MCF 10A (cell line): ENCODE measurements at regions not wholly inside any gene's neighbourhood (a gene's known extent, or its start where the extent isn't known, plus 50 kb on each side); places are given as distances from the start of the nearest gene placed in this dataset.
A peak's percentile ranks its signal among the peaks of the same experiment; 100 is the strongest.

Experiments used
- BruUV-seq: library from RNA; stranded (reverse); fragments of 400-500 nt; replicated peaks from 2 replicates; lab custom pipeline; 2021; lab: Mats Ljungman, UMichigan
- CTCF ChIA-PET: fragments of 300-600 bp; sonication (Branson Sonifier 250); formaldehyde crosslinking; extraction: SDS; loops from one replicate; lab custom pipeline; 2021; ENCODE audit warnings: antibody characterized with exemption, inconsistent platforms; lab: Yijun Ruan, JAX
- POLR2A ChIA-PET: fragments of 300-600, 350-650 bp; sonication (Branson Sonifier 250); formaldehyde crosslinking; extraction: SDS; loops from one replicate; lab custom pipeline; 2020; ENCODE audit warnings: antibody characterized with exemption, inconsistent platforms; lab: Yijun Ruan, JAX
- DNase-seq: peaks from one replicate; pipeline ENCODE4 v3.0.0-alpha.2; 2018; ENCODE audit not compliant: unreplicated experiment
- H3K27ac Mint-ChIP-seq: one replicate; pipeline ENCODE4 v1.8.0; 2022; ENCODE audit warnings: mild to moderate bottlenecking, low read depth, mixed read lengths; ENCODE audit not compliant: unreplicated experiment
- H3K27me3 Mint-ChIP-seq: one replicate; pipeline ENCODE4 v1.8.0; 2022; ENCODE audit warnings: mixed read lengths; ENCODE audit not compliant: insufficient read depth, unreplicated experiment
- H3K36me3 Mint-ChIP-seq: one replicate; pipeline ENCODE4 v1.8.0; 2022; ENCODE audit warnings: mild to moderate bottlenecking, moderate library complexity, mixed read lengths; ENCODE audit not compliant: insufficient read depth, unreplicated experiment
- H3K4me1 Mint-ChIP-seq: one replicate; pipeline ENCODE4 v1.8.0; 2022; ENCODE audit warnings: mixed read lengths; ENCODE audit not compliant: insufficient read depth, unreplicated experiment
- H3K4me3 Mint-ChIP-seq: one replicate; pipeline ENCODE4 v1.8.0; 2022; ENCODE audit warnings: mild to moderate bottlenecking, moderate library complexity, mixed read lengths; ENCODE audit not compliant: unreplicated experiment
- H3K9me3 Mint-ChIP-seq: one replicate; pipeline ENCODE4 v1.8.0; 2022; ENCODE audit warnings: mixed read lengths; ENCODE audit not compliant: unreplicated experiment
- intact Hi-C: fragments of 100-400 bp; cut with micrococcal nuclease; formaldehyde crosslinking; loops from 2 replicates; pipeline ENCODE4 v1.14.1; 2022
- TF ChIP-seq, protein P1 (sequence below): fragments of 200-600 bp; IDR thresholded peaks from one replicate; pipeline ENCODE4 v1.8.0; 2022; ENCODE audit warnings: antibody characterized with exemption, mild to moderate bottlenecking; ENCODE audit not compliant: unreplicated experiment

- H3K36me3 Mint-ChIP-seq: no peaks in the 10 kb centered on the region
- no peaks in the 10 kb centered on the region for H3K4me1 Mint-ChIP-seq
- H3K9me3 Mint-ChIP-seq: no peaks in the 10 kb centered on the region
- H3K4me3 Mint-ChIP-seq: no peak overlapping the region
- POLR2A ChIA-PET: no interaction called here
- DNase-seq: no peak
- TF ChIP-seq, protein P1, sequence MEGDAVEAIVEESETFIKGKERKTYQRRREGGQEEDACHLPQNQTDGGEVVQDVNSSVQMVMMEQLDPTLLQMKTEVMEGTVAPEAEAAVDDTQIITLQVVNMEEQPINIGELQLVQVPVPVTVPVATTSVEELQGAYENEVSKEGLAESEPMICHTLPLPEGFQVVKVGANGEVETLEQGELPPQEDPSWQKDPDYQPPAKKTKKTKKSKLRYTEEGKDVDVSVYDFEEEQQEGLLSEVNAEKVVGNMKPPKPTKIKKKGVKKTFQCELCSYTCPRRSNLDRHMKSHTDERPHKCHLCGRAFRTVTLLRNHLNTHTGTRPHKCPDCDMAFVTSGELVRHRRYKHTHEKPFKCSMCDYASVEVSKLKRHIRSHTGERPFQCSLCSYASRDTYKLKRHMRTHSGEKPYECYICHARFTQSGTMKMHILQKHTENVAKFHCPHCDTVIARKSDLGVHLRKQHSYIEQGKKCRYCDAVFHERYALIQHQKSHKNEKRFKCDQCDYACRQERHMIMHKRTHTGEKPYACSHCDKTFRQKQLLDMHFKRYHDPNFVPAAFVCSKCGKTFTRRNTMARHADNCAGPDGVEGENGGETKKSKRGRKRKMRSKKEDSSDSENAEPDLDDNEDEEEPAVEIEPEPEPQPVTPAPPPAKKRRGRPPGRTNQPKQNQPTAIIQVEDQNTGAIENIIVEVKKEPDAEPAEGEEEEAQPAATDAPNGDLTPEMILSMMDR: no peak
- no TSS peak for BruUV-seq
- H3K27me3 Mint-ChIP-seq: no peaks in the 10 kb centered on the region
- CTCF ChIA-PET: no interaction called here
- intact Hi-C loops: no loop called here
- H3K27ac Mint-ChIP-seq: no peak overlapping the region
Measured at GRCh38 chr6:117138425-117138824, 126.9 kb upstream of the VGLL2 start.

DNA sequence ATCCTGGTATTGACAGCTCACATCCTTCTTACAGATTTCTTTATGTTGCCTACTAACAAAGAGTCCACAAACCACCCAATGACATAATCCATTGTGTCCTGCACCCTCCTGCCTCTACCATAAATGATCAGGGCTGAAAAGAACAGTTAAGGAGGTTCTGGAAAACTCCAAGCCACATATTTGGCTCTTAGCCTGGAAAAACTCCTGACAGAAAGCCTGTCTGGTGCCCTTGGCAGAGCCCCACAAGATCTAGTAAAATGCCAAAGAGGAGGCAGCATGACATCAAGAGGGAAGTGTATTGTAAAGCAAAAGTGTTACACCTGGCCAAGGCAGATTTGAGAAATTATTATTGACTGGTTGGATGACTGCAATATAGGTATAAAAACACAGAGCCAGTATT lies 126.4 kb upstream of the VGLL2 start:
- Mint-ChIP-seq H3K4me1 (no peaks in the 10 kb centered on the region), H3K4me3 (no peak overlapping the region), H3K36me3 (no peaks in the 10 kb centered on the region), H3K27me3 (no peaks in the 10 kb centered on the region), H3K27ac (no peak overlapping the region), H3K9me3 (no peaks in the 10 kb centered on the region)
- BruUV-seq: no TSS peak
- ChIA-PET CTCF (interaction anchor here (0.6 kb wide), 1 partner anchor 120 kb away, joined by 3 read pairs; no protein-coding TSS in a partner anchor), POLR2A (no interaction called here)
- DNase-seq: peak; percentile 35
- intact Hi-C loops: no loop called here
- TF ChIP-seq, protein P1: no peak

DNA sequence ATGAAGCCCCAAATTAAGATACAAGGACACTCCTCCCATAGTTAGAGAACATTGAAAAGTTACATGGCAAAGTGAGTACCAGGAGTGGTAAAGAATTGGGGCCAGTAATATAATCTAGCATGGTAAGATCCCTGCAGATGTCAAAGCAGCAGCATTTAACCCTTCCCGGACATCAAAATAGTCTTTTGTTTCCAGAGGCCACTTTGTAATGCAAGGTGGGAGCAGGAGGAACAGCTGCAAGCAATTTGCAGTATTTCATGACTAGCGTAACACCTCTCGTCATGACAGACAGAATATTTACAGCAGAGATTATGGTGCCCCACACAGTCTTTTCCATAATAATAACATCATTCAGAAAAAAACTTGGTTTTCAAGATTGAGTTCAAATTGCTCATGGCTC lies 123.2 kb upstream of the VGLL2 start:
- no TSS peak for BruUV-seq
- Mint-ChIP-seq H3K27ac (no peak overlapping the region), H3K4me1 (no peaks in the 10 kb centered on the region), H3K36me3 (no peaks in the 10 kb centered on the region), H3K27me3 (no peaks in the 10 kb centered on the region), H3K4me3 (no peak overlapping the region), H3K9me3 (peaks cover 9% of the 10 kb centered on the region)
- CTCF ChIA-PET: no interaction called here
- TF ChIP-seq, protein P1: no peak
- POLR2A ChIA-PET: no interaction called here
- no peak for DNase-seq
- intact Hi-C loops: no loop called here

- intact Hi-C loops: no loop called here
- no peak for DNase-seq
- no TSS peak for BruUV-seq
- Mint-ChIP-seq H3K9me3 (peaks cover 9% of the 10 kb centered on the region), H3K4me3 (no peak overlapping the region), H3K36me3 (no peaks in the 10 kb centered on the region), H3K27me3 (no peaks in the 10 kb centered on the region), H3K27ac (no peak overlapping the region), H3K4me1 (no peaks in the 10 kb centered on the region)
- ChIA-PET CTCF (no interaction called here), POLR2A (no interaction called here)
- TF ChIP-seq, protein P1: no peak
Measured at GRCh38 chr6:117142995-117143394, 122.4 kb upstream of the VGLL2 start.
